Stimulated activated CD4-positive, alpha-beta T cell treated with anti-CD3 and anti-CD28 coated beads, Interleukin-4, amount 100 ng/mL, for 4 hours (primary cell): ENCODE measurements at regions not wholly inside any gene's neighbourhood (a gene's known extent, or its start where the extent isn't known, plus 50 kb on each side); places are given as distances from the start of the nearest gene placed in this dataset.
"Not testable (repeated sequence)": the region's sequence is repeated elsewhere in the genome, so short reads cannot be mapped to it uniquely, and the experiment has no call there.

ENCODE experiments used
- DNase-seq, 2 experiments: peaks; one replicate each; pipeline ENCODE4 v3.0.0-alpha.2; 2020

- DNase-seq = no peak
Observed at GRCh38 chr9:73890685-73891277, 606.4 kb upstream of the RORB start.

- no peak for DNase-seq
Observed at GRCh38 chr9:73892335-73892734, 604.8 kb upstream of the RORB start.

- no peak for DNase-seq
Observed at GRCh38 chr9:73893230-73893629, 603.9 kb upstream of the RORB start.

GRCh38 chr9:73896061-73896460 is 601.1 kb upstream of the RORB start:
- no peak for DNase-seq

GRCh38 chr9:73906671-73907070 is 590.5 kb upstream of the RORB start:
- DNase-seq = no peak

- no peak for DNase-seq
Observed at GRCh38 chr9:73911804-73912203, 585.3 kb upstream of the RORB start.

GRCh38 chr9:73916016-73916673 is 581.0 kb upstream of the RORB start:
- no peak for DNase-seq

- no peak for DNase-seq
Observed at GRCh38 chr9:73919712-73920111, 577.4 kb upstream of the RORB start.

GRCh38 chr9:73923796-73924195 is 573.3 kb upstream of the RORB start:
- DNase-seq = no peak

GRCh38 chr9:73951147-73951546 is 546.0 kb upstream of the RORB start:
- no peak for DNase-seq

- DNase-seq = no peak
Observed at GRCh38 chr9:73962792-73963191, 534.3 kb upstream of the RORB start.

- no peak for DNase-seq
Observed at GRCh38 chr9:73969936-73970335, 527.2 kb upstream of the RORB start.

GRCh38 chr9:73976424-73976823 is 520.7 kb upstream of the RORB start:
- DNase-seq = not testable (repeated sequence)

GRCh38 chr9:73979894-73980264 is 517.3 kb upstream of the RORB start:
- DNase-seq = no peak

GRCh38 chr9:73980754-73981153 is 516.4 kb upstream of the RORB start:
- DNase-seq = no peak

GRCh38 chr9:73981405-73981804 is 515.7 kb upstream of the RORB start:
- DNase-seq = no peak

- no peak for DNase-seq
Observed at GRCh38 chr9:73995836-73996235, 501.3 kb upstream of the RORB start.

GRCh38 chr9:73996844-73997243 is 500.3 kb upstream of the RORB start:
- no peak for DNase-seq

- DNase-seq = no peak
Observed at GRCh38 chr9:74001382-74001781, 495.8 kb upstream of the RORB start.

GRCh38 chr9:74006935-74007334 is 490.2 kb upstream of the RORB start:
- no peak for DNase-seq

- no peak for DNase-seq
Observed at GRCh38 chr9:74007833-74008232, 489.3 kb upstream of the RORB start.

- DNase-seq = no peak
Observed at GRCh38 chr9:74016004-74016403, 481.1 kb upstream of the RORB start.

- no peak for DNase-seq
Observed at GRCh38 chr9:74025402-74025925, 471.7 kb upstream of the RORB start.

- no peak for DNase-seq
Observed at GRCh38 chr9:74032421-74032820, 464.7 kb upstream of the RORB start.

GRCh38 chr9:74035786-74036185 is 461.3 kb upstream of the RORB start:
- DNase-seq = no peak
